ENCODE measurements at regions not wholly inside any gene's neighbourhood (a gene's known extent, or its start where the extent isn't known, plus 50 kb on each side); places are given as distances from the start of the nearest gene placed in this dataset.
"Not testable (repeated sequence)": the region's sequence is repeated elsewhere in the genome, so short reads cannot be mapped to it uniquely, and the experiment has no call there.

DNA sequence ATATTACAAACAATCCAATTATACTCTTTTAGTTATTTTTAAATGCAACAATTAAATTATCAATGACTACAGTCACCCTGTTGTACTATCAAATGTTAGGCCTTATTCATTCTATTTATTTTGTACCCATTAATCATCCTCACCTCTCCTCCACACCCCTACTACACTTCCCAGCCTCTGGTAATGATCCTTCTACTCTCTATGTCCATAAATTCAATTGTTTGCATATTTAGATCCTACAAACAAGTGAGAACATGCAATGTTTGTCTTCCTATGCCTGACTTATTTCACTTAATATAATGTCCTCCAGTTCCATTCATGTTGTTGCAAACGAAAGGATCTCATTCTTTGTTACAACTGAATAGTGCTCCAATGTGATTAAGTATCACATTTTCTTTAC lies 1414.6 kb downstream of the SLITRK1 start:
- no peak overlapping the region for H3K4me3 ChIP-seq (ENCODE audit: low read depth, low read length)

DNA sequence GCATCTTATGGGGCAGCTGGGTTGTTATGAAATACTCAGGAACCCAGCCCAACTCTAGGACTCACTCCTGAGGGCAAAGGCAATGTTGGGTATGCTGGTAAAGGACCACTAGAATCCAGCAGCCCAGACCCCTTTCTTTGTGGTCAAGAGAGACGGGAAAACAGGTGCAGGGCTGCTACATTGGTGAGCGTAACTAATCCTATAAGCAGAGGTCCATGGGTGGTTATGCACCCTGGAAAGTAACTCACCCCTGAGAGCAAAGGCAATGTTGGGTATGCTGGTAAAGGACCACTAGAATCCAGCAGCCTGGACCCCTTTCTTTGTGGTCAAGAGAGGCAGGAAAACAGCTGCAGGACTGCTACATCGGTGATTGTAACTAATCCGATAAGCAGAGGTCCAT lies 1422.7 kb downstream of the SLITRK1 start:
- not testable (repeated sequence) for H3K4me3 ChIP-seq (ENCODE audit: low read depth, low read length)

More for the DNA sequence above, 1414.6 kb downstream of the SLITRK1 start:
- TF ChIP-seq CTCF (IDR thresholded peaks at IDR 0.05; ENCODE audit: low read depth, low read length) = no peak

GRCh38 chr13:82458169-82458568 lies 1424.1 kb downstream of the SLITRK1 start:
- no peak for TF ChIP-seq CTCF (IDR thresholded peaks at IDR 0.05; ENCODE audit: low read depth, low read length)
- 0 out of 2 replicates have a peak overlapping the region, but pooled peaks have one; percentile 8 for H3K4me3 ChIP-seq (ENCODE audit: low read depth, low read length)

DNA sequence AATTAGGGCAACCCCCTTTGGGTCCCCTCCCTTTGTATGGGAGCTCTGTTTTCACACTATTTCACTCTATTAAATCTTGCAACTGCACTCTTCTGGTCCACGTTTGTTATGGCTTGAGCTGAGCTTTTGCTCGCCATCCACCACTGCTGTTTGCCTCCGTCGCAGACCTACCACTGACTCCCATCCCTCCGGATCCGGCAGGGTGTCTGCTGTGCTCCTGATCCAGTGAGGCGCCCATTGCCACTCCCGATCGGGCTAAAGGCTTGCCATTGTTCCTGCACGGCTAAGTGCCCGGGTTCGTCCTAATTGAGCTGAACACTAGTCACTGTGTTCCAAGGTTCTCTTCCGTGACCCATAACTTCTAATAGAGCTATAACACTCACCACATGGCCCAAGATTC lies 1424.7 kb downstream of the SLITRK1 start:
- H3K4me3 ChIP-seq (ENCODE audit: low read depth, low read length) = not testable (repeated sequence)

- TF ChIP-seq CTCF (IDR thresholded peaks at IDR 0.05; ENCODE audit: low read depth, low read length) = no peak
- no peak overlapping the region for H3K4me3 ChIP-seq (ENCODE audit: low read depth, low read length)
Measured at GRCh38 chr13:82447416-82448077, 1434.7 kb downstream of the SLITRK1 start.

GRCh38 chr13:82439159-82439904 lies 1442.9 kb downstream of the SLITRK1 start:
- no peak overlapping the region for H3K4me3 ChIP-seq (ENCODE audit: low read depth, low read length)
- TF ChIP-seq CTCF (IDR thresholded peaks at IDR 0.05; ENCODE audit: low read depth, low read length) = no peak

- H3K4me3 ChIP-seq (ENCODE audit: low read depth, low read length) = no peak overlapping the region
- TF ChIP-seq CTCF (IDR thresholded peaks at IDR 0.05; ENCODE audit: low read depth, low read length) = no peak
Measured at GRCh38 chr13:82438320-82438719, 1444.0 kb downstream of the SLITRK1 start.

DNA sequence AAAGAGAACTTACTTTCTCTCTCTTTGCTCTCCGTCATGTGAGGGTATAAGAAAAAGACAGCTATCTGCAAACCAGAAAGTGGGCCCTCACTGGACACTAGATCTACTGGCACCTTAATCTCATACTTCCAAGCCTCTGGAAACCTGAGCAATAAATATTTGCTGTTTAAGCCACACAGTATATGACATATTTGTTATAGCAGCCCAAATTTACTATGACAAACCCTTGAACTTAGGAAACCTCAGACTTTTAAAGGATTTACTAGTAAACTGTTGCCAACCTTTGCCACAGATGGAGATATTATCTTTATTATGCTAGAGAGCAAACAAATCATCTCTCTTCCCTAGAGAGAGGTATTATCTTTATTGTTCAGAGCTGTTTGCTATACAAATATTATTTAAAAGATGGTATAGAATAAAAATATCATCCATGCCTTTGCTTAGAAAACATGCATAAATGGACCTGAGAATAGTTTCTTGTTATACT lies 1446.1 kb downstream of the SLITRK1 start:
- H3K4me3 ChIP-seq (ENCODE audit: low read depth, low read length) = no peak overlapping the region
- no peak for TF ChIP-seq CTCF (IDR thresholded peaks at IDR 0.05; ENCODE audit: low read depth, low read length)

Data from WI38 (cell line).